Neural progenitor cell (in vitro differentiated cells): ENCODE measurements at regions not wholly inside any gene's neighbourhood (a gene's known extent, or its start where the extent isn't known, plus 50 kb on each side); places are given as distances from the start of the nearest gene placed in this dataset.

Experiments used
- DNase-seq: peaks from one replicate; pipeline ENCODE4 v3.0.0-alpha.2; 2016; ENCODE audit warnings: low spot score
- H2AFZ ChIP-seq: fragments of 200-600 bp; sonication (generic); replicated peaks from 2 replicates; pipeline ENCODE4 v1.6.1; 2016; ENCODE audit warnings: antibody characterized with exemption
- H3F3A ChIP-seq: fragments of 200-600 bp; sonication (generic); 2 replicates; pipeline ENCODE4 v1.6.1; 2016; ENCODE audit warnings: antibody characterized with exemption, low read depth
- H3K27ac ChIP-seq: fragments of 200-600 bp; sonication (generic); 2 replicates; pipeline ENCODE4 v1.5.1; 2016; ENCODE audit warnings: mild to moderate bottlenecking
- H3K27me3 ChIP-seq: fragments of 200-600 bp; sonication (generic); 2 replicates; pipeline ENCODE4 v1.6.1; 2016; ENCODE audit warnings: mild to moderate bottlenecking, moderate library complexity
- H3K36me3 ChIP-seq: fragments of 200-600 bp; sonication (generic); 2 replicates; pipeline ENCODE4 v1.5.1; 2016
- H3K4me1 ChIP-seq: fragments of 200-600 bp; sonication (generic); 2 replicates; pipeline ENCODE4 v1.6.1; 2016; ENCODE audit warnings: mixed run types
- H3K4me2 ChIP-seq: fragments of 200-600 bp; sonication (generic); 2 replicates; pipeline ENCODE4 v1.6.1; 2016
- H3K4me3 ChIP-seq: fragments of 200-600 bp; sonication (generic); 2 replicates; pipeline ENCODE4 v1.5.1; 2016
- H3K79me2 ChIP-seq: fragments of 200-600 bp; sonication (generic); 2 replicates; pipeline ENCODE4 v1.6.1; 2016; ENCODE audit warnings: low read depth
- H3K9ac ChIP-seq: fragments of 200-600 bp; sonication (generic); 2 replicates; pipeline ENCODE4 v1.6.1; 2016
- H3K9me3 ChIP-seq: fragments of 200-600 bp; sonication (generic); 2 replicates; pipeline ENCODE4 v1.5.1; 2016; ENCODE audit warnings: low read depth
- H4K20me1 ChIP-seq: fragments of 200-600 bp; sonication (generic); 2 replicates; pipeline ENCODE4 v1.6.1; 2016; ENCODE audit warnings: low read depth
- H3K27ac Mint-ChIP-seq: 3 replicates; pipeline ENCODE4 v1.8.0; 2021; ENCODE audit warnings: mixed read lengths
- H3K27me3 Mint-ChIP-seq: 2 replicates; pipeline ENCODE4 v1.8.0; 2022; ENCODE audit warnings: low read depth, mild to moderate bottlenecking, inconsistent platforms, moderate library complexity, mixed read lengths; ENCODE audit not compliant: insufficient read depth
- H3K36me3 Mint-ChIP-seq: 3 replicates; pipeline ENCODE4 v1.8.0; 2021; ENCODE audit warnings: mixed read lengths
- H3K4me1 Mint-ChIP-seq: 3 replicates; pipeline ENCODE4 v1.8.0; 2021; ENCODE audit warnings: mixed read lengths
- H3K4me3 Mint-ChIP-seq: 3 replicates; pipeline ENCODE4 v1.8.0; 2021; ENCODE audit warnings: mild to moderate bottlenecking, moderate library complexity, mixed read lengths
- H3K9me3 Mint-ChIP-seq: 3 replicates; pipeline ENCODE4 v1.8.0; 2020; ENCODE audit warnings: mixed read lengths
- EZH2 ChIP-seq: fragments of 200-600 bp; sonication (generic); IDR thresholded peaks from 2 replicates; pipeline ENCODE4 v1.6.1; 2017; ENCODE audit warnings: antibody characterized with exemption, mild to moderate bottlenecking, moderate library complexity
- EZH2phosphoT487 ChIP-seq: fragments of 200-600 bp; sonication (generic); IDR thresholded peaks from 2 replicates; pipeline ENCODE4 v1.6.1; 2017; ENCODE audit warnings: antibody characterized with exemption
- TF ChIP-seq, protein P1 (sequence below): fragments of 200-600 bp; sonication (generic); IDR thresholded peaks from 2 replicates; pipeline ENCODE4 v1.5.1; 2017; ENCODE audit warnings: antibody characterized with exemption, mild to moderate bottlenecking

DNA sequence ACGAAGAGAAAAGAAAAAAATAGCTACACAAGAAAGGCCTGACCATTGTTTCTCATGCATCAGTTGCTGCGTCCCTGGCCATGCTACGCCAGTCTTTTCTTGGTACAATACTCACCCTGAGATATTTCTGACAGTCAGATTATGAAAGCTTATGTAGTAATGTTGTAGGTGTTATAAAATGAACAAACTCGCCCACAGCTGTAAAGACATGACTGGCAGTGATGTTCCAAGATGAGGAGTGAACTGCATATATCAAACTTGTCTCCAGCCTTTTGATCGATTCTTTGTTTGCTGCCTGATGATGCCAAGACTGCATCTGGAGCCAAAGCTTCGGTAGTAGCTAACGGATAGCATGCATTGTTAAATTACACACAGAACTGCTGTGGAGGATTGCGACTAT lies 822.7 kb downstream of the TUSC7 start:
- Histone ChIP-seq H3K4me2 (no peak overlapping the region), H4K20me1 (no peaks in the 10 kb centered on the region), H2AFZ (no peak overlapping the region), H3K27ac (no peak overlapping the region), H3K36me3 (no peaks in the 10 kb centered on the region), H3K79me2 (no peaks in the 10 kb centered on the region), H3K9me3 (no peaks in the 10 kb centered on the region), H3K9ac (no peak overlapping the region), H3K4me1 (no peaks in the 10 kb centered on the region), H3K27me3 (no peaks in the 10 kb centered on the region), H3K4me3 (no peak overlapping the region), H3F3A (no peaks in the 10 kb centered on the region)
- Mint-ChIP-seq H3K27me3 (peaks cover 2% of the 10 kb centered on the region), H3K4me1 (no peaks in the 10 kb centered on the region), H3K4me3 (no peak overlapping the region), H3K36me3 (no peaks in the 10 kb centered on the region), H3K9me3 (no peaks in the 10 kb centered on the region), H3K27ac (no peak overlapping the region)
- DNase-seq = no peak
- TF ChIP-seq, protein P1, sequence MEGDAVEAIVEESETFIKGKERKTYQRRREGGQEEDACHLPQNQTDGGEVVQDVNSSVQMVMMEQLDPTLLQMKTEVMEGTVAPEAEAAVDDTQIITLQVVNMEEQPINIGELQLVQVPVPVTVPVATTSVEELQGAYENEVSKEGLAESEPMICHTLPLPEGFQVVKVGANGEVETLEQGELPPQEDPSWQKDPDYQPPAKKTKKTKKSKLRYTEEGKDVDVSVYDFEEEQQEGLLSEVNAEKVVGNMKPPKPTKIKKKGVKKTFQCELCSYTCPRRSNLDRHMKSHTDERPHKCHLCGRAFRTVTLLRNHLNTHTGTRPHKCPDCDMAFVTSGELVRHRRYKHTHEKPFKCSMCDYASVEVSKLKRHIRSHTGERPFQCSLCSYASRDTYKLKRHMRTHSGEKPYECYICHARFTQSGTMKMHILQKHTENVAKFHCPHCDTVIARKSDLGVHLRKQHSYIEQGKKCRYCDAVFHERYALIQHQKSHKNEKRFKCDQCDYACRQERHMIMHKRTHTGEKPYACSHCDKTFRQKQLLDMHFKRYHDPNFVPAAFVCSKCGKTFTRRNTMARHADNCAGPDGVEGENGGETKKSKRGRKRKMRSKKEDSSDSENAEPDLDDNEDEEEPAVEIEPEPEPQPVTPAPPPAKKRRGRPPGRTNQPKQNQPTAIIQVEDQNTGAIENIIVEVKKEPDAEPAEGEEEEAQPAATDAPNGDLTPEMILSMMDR = no peak
- no peak for TF ChIP-seq EZH2
- no peak for TF ChIP-seq EZH2phosphoT487

DNA sequence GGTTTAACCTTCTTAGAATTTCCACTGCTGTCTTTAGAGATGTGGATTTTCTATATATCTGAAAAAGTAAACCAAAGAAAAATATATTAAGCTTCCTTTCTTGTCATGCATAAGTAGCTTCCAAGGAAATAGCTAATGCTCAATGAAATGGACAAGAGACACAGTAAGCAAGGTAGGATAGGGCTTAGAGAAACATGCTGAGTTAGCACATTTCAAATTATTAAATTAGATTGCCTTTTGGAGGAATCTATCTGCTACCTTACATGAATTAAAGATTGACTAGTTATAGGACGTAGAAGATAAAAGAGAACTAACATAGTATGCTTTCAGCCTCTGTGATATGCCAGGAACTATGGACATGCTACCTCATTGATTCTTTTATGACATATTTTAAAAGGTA lies 824.6 kb downstream of the TUSC7 start:
- Histone ChIP-seq H2AFZ (no peak overlapping the region), H4K20me1 (no peaks in the 10 kb centered on the region), H3K9ac (no peak overlapping the region), H3F3A (no peaks in the 10 kb centered on the region), H3K27me3 (no peaks in the 10 kb centered on the region), H3K27ac (no peak overlapping the region), H3K4me1 (no peaks in the 10 kb centered on the region), H3K79me2 (no peaks in the 10 kb centered on the region), H3K4me2 (no peak overlapping the region), H3K36me3 (no peaks in the 10 kb centered on the region), H3K4me3 (no peak overlapping the region), H3K9me3 (no peaks in the 10 kb centered on the region)
- Mint-ChIP-seq H3K9me3 (no peaks in the 10 kb centered on the region), H3K36me3 (no peaks in the 10 kb centered on the region), H3K27ac (no peak overlapping the region), H3K4me1 (no peaks in the 10 kb centered on the region), H3K4me3 (no peak overlapping the region), H3K27me3 (peaks cover 2% of the 10 kb centered on the region)
- TF ChIP-seq, protein P1 = no peak
- no peak for DNase-seq

DNA sequence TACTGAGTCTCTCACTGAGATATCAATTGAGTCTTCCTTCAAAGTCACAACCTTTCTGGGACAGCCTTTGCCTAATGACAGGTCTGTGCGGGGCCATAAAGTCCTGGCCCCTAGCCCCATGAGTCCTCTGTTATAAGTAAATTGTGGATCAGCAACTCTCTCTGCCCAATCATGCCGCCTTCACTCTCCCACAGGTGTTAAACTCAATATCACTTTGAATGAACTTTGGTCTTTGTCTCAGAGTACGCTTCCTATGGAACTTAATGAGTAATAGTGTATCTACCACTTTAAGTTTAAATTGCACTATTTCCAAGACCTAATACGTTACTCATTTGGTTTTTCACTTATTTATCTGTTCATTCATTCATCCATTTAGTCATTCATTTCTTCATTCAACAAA lies 826.4 kb downstream of the TUSC7 start:
- Histone ChIP-seq H3K4me2 (no peak overlapping the region), H4K20me1 (no peaks in the 10 kb centered on the region), H3K4me3 (no peak overlapping the region), H3K79me2 (no peaks in the 10 kb centered on the region), H3K4me1 (no peaks in the 10 kb centered on the region), H3K9ac (no peak overlapping the region), H3K9me3 (no peaks in the 10 kb centered on the region), H3K27ac (no peak overlapping the region), H3K27me3 (no peaks in the 10 kb centered on the region), H3F3A (no peaks in the 10 kb centered on the region), H3K36me3 (no peaks in the 10 kb centered on the region), H2AFZ (no peak overlapping the region)
- H3K27ac Mint-ChIP-seq = no peak overlapping the region
- no peak for DNase-seq
- no peaks in the 10 kb centered on the region for H3K4me1 Mint-ChIP-seq
- no peaks in the 10 kb centered on the region for H3K36me3 Mint-ChIP-seq
- H3K9me3 Mint-ChIP-seq = no peaks in the 10 kb centered on the region
- TF ChIP-seq EZH2phosphoT487 (no peak), EZH2 (no peak)
- TF ChIP-seq, protein P1 = no peak
- H3K4me3 Mint-ChIP-seq = no peak overlapping the region
- H3K27me3 Mint-ChIP-seq = peaks cover 2% of the 10 kb centered on the region

DNA sequence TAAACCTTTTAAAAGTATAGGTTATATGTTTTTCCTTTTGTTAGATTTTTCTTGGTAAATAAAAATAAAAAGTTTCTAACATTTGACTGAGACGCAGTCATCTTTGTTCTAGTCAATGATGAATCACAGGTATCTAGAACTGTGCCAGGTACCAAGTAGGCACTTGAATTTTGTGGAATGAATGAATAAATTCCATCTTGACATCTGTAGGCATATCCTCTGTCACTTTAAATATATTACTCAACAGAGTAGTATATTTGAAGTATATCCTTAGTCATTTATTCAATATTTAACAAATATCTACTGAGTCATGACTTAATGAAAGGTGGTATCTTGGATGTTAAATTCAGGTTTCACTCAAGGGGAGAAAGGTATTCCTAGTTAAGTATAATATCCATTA lies 828.4 kb downstream of the TUSC7 start:
- no peak for DNase-seq
- Mint-ChIP-seq H3K27me3 (no peaks in the 10 kb centered on the region), H3K36me3 (no peaks in the 10 kb centered on the region), H3K4me1 (no peaks in the 10 kb centered on the region), H3K4me3 (no peak overlapping the region), H3K9me3 (no peaks in the 10 kb centered on the region), H3K27ac (no peak overlapping the region)
- no peak overlapping the region for H3K4me3 ChIP-seq
- H3K36me3 ChIP-seq = no peaks in the 10 kb centered on the region
- H3K9me3 ChIP-seq = no peaks in the 10 kb centered on the region
- TF ChIP-seq, protein P1 = no peak
- no peak for TF ChIP-seq EZH2phosphoT487
- TF ChIP-seq EZH2 = no peak
- no peak overlapping the region for H3K27ac ChIP-seq
- no peak overlapping the region for H2AFZ ChIP-seq
- H3K27me3 ChIP-seq = no peaks in the 10 kb centered on the region
- no peaks in the 10 kb centered on the region for H3K4me1 ChIP-seq
- H3K79me2 ChIP-seq = no peaks in the 10 kb centered on the region
- no peak overlapping the region for H3K4me2 ChIP-seq
- H4K20me1 ChIP-seq = no peaks in the 10 kb centered on the region
- no peak overlapping the region for H3K9ac ChIP-seq
- no peaks in the 10 kb centered on the region for H3F3A ChIP-seq
